Sigmoid colon (tissue), 6 donors: ENCODE measurements at regions not wholly inside any gene's neighbourhood (a gene's known extent, or its start where the extent isn't known, plus 50 kb on each side); places are given as distances from the start of the nearest gene placed in this dataset.

ENCODE experiments used
- DNase-seq: peaks from one replicate; pipeline ENCODE4 v3.0.0-alpha.2; 2019
- H3K27ac ChIP-seq, 4 donors: fragments of 200-600 bp; sonication (generic); one replicate each; pipeline ENCODE4 v1.5.1; 2016 to 2019; ENCODE audit warnings: mild to moderate bottlenecking in 1 of 4
- H3K27me3 ChIP-seq, 3 donors: fragments of 200-600 bp; sonication (generic); one replicate each; pipeline ENCODE4 v1.5.1; 2019; ENCODE audit warnings: mild to moderate bottlenecking in 1 of 3
- H3K36me3 ChIP-seq, 4 donors: fragments of 200-600 bp; sonication (generic); one replicate each; pipeline ENCODE4 v1.5.1; 2016 to 2019
- H3K4me1 ChIP-seq, 4 donors: fragments of 200-600 bp; sonication (generic); one replicate each; pipeline ENCODE4 v1.5.1; 2017 to 2019
- H3K4me3 ChIP-seq, 4 donors: fragments of 200-600 bp; sonication (generic); one replicate each; pipeline ENCODE4 v1.5.1; 2017 to 2019; ENCODE audit warnings: mild to moderate bottlenecking in 2 of 4, moderate library complexity in 1 of 4
- H3K9me3 ChIP-seq, 4 donors: fragments of 200-600 bp in 3 of 4; sonication (generic) in 3 of 4; one replicate each; pipeline versions ENCODE4 v1.5.1 to v1.6.1; 2013 to 2019
- EP300 ChIP-seq, 4 donors: sonication (generic); formaldehyde crosslinking; IDR thresholded peaks; one replicate each; pipeline ENCODE4 v1.6.1; 2017; ENCODE audit warnings: antibody characterized with exemption in 4 of 4
- POLR2A ChIP-seq, 2 donors: fragments of 450-650 bp; IDR thresholded peaks; one replicate each; pipeline ENCODE4 v1.6.1; 2016; ENCODE audit warnings: antibody characterized with exemption in 2 of 2, mild to moderate bottlenecking in 2 of 2, moderate library complexity in 2 of 2
- POLR2AphosphoS5 ChIP-seq, 4 donors: sonication (generic); formaldehyde crosslinking; IDR thresholded peaks; one replicate each; pipeline ENCODE4 v1.6.1; 2017; ENCODE audit warnings: antibody characterized with exemption in 4 of 4
- WGBS, 2 donors: extraction: QIAGEN DNeasy Blood & Tissue Kit; methylation state at CpG; one replicate each; pipeline ENCODE4 v1.1.7; 2013; 5-methylcytosine and 5-hydroxymethylcytosine counted together
- intact Hi-C: fragments of 100-400 bp; cut with DNase I; formaldehyde crosslinking; loops from one replicate; pipeline ENCODE4 v1.15.1; 2023
- TF ChIP-seq, protein P1 (sequence below), 4 experiments: fragments of 450-650 bp in 3 of 4; fragments of 200-600 bp in 1 of 4; IDR thresholded peaks; one replicate each; pipeline ENCODE4 v1.5.1; 2016 to 2019; ENCODE audit warnings: antibody characterized with exemption in 4 of 4, mild to moderate bottlenecking in 3 of 4, moderate library complexity in 2 of 4
- donor health status: healthy with polysubstance abuse.
- donor health status: healthy.

DNA sequence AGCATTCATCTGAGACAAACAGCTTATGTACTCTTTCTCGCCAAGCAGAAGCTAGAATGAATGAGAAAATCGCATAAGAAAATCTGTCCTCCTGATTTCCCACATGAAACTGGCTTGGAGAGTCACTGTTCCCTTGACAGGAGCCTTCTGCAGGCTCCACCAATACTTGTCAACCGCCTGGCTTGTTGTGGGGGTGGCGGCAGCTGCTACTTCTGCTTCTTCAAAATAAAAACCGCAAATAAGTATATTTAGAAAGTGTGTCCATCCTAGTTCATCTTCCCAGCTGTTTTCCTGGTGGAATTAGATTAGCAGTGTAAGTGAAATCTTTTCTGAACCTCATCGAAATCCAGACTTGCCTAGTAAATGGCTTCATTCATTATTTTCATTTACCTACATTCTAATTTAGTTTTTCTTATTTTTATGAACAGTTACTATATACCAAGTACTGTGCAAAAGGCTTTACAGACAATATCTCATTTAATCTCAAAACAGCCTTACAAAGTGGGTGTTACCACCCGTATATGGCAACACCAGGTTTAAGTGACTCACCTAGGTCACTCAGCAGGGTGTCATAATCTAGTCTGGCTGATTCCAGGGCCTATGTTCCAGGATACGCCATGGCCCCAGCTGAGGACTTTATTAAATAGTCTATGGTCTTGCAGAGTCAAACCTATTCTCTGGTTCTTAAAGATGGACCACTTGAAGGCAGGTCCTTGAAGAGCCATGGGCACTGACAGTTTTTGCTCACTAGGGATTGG is 104.6 kb upstream of the IGFBP7 start:
- 78 to 80% methylated on average over 8 of the region's 8 CpGs for WGBS, 2 donors
- intact Hi-C loops = no loop called here
- no peaks in the 10 kb centered on the region for H3K36me3 ChIP-seq
- no peak overlapping the region for H3K27ac ChIP-seq
- DNase-seq = no peak
- TF ChIP-seq POLR2AphosphoS5 (IDR thresholded peaks at IDR 0.05) (no peak), EP300 (IDR thresholded peaks at IDR 0.05) (no peak), POLR2A (IDR thresholded peaks at IDR 0.05) (no peak)
- TF ChIP-seq, protein P1, sequence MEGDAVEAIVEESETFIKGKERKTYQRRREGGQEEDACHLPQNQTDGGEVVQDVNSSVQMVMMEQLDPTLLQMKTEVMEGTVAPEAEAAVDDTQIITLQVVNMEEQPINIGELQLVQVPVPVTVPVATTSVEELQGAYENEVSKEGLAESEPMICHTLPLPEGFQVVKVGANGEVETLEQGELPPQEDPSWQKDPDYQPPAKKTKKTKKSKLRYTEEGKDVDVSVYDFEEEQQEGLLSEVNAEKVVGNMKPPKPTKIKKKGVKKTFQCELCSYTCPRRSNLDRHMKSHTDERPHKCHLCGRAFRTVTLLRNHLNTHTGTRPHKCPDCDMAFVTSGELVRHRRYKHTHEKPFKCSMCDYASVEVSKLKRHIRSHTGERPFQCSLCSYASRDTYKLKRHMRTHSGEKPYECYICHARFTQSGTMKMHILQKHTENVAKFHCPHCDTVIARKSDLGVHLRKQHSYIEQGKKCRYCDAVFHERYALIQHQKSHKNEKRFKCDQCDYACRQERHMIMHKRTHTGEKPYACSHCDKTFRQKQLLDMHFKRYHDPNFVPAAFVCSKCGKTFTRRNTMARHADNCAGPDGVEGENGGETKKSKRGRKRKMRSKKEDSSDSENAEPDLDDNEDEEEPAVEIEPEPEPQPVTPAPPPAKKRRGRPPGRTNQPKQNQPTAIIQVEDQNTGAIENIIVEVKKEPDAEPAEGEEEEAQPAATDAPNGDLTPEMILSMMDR (IDR thresholded peaks at IDR 0.05) = no peak
- no peaks in the 10 kb centered on the region for H3K27me3 ChIP-seq
- H3K4me3 ChIP-seq = no peak overlapping the region
- peaks cover 0 to 7% (median 0%) of the 10 kb centered on the region in 4 donors for H3K9me3 ChIP-seq
- H3K4me1 ChIP-seq = no peaks in the 10 kb centered on the region

DNA sequence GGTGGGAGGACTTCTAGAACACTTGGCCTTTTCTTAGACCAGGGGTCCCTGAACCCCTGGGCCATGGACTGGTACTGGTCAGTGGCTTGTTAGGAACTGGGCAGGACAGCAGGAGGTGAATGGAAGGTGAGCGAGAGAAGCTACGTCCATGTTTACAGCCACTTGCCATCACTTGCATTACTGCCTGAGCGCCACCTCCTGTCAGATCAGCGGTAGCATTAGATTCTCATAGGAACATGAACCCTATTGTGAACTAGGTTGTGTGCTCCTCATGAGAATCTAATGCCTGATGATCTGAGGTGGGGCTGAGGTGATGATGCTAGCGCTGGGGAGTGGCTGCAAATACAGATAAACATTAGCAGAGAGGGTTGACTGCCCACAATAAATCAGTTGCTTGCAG is 100.9 kb upstream of the IGFBP7 start:
- intact Hi-C loops = no loop called here
- H3K27me3 ChIP-seq = no peaks in the 10 kb centered on the region
- H3K27ac ChIP-seq = no peak overlapping the region
- WGBS, 2 donors = 75 to 76% methylated on average over 5 of the region's 5 CpGs
- no peak for TF ChIP-seq EP300 (IDR thresholded peaks at IDR 0.05)
- TF ChIP-seq, protein P1 (IDR thresholded peaks at IDR 0.05) = peak in 1 of 4 experiments; percentile 15
- H3K9me3 ChIP-seq = no peaks in the 10 kb centered on the region
- H3K4me1 ChIP-seq = no peaks in the 10 kb centered on the region
- H3K36me3 ChIP-seq = no peaks in the 10 kb centered on the region
- no peak for DNase-seq
- H3K4me3 ChIP-seq = no peak overlapping the region

DNA sequence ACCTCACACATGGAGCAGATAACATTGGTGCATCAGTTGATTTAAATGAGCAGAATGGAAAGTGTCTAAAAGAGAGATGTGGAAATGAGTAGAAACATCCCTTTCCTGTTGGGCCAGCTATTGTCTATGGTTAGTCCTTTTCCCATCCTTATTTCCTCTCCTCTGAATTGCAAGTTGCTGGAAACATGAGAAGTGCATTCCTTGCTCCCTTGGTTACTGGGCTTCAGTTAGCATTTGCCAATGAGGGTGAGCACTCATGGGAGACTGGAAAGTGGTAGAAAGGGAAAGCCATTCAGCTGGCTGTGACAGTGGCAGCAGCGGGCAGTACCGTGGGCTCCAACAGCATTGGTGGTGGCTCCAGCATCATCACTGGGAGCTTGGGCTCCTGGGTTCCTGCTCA is 96.0 kb upstream of the IGFBP7 start:
- WGBS, 2 donors = 47 to 74% methylated on average over 2 of the region's 2 CpGs
- Histone ChIP-seq H3K27me3 (no peaks in the 10 kb centered on the region), H3K4me1 (no peaks in the 10 kb centered on the region), H3K36me3 (no peaks in the 10 kb centered on the region), H3K4me3 (no peak overlapping the region), H3K9me3 (no peaks in the 10 kb centered on the region), H3K27ac (no peak overlapping the region)
- intact Hi-C loops = no loop called here
- TF ChIP-seq, protein P1 (IDR thresholded peaks at IDR 0.05) = no peak
- TF ChIP-seq POLR2AphosphoS5 (IDR thresholded peaks at IDR 0.05) (no peak), EP300 (IDR thresholded peaks at IDR 0.05) (no peak), POLR2A (IDR thresholded peaks at IDR 0.05) (no peak)
- no peak for DNase-seq

DNA sequence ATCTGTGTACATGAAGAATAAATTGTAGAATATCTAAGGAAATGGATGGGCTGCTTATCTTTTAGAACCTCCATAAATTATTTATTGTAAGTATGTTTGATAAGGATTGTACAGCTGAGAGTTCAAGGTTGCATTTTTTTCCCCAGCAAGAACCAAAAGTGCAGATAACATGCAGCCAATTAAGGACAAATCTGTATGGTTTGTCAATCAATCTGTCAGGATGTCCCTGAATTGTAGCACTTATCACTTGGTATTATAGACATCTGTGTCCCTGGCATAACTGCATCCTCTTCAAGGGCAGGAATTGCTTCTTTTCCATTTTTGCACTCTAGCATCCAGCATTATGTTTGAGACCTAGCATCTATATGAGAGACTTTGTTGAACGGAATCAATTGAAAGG is 95.4 kb upstream of the IGFBP7 start:
- Histone ChIP-seq H3K4me1 (no peaks in the 10 kb centered on the region), H3K9me3 (no peaks in the 10 kb centered on the region), H3K27me3 (no peaks in the 10 kb centered on the region), H3K4me3 (no peak overlapping the region), H3K27ac (no peak overlapping the region), H3K36me3 (no peaks in the 10 kb centered on the region)
- 82 to 88% methylated on average over 1 of the region's 1 CpG for WGBS, 2 donors
- DNase-seq = no peak
- no peak for TF ChIP-seq EP300 (IDR thresholded peaks at IDR 0.05)
- intact Hi-C loops = no loop called here

DNA sequence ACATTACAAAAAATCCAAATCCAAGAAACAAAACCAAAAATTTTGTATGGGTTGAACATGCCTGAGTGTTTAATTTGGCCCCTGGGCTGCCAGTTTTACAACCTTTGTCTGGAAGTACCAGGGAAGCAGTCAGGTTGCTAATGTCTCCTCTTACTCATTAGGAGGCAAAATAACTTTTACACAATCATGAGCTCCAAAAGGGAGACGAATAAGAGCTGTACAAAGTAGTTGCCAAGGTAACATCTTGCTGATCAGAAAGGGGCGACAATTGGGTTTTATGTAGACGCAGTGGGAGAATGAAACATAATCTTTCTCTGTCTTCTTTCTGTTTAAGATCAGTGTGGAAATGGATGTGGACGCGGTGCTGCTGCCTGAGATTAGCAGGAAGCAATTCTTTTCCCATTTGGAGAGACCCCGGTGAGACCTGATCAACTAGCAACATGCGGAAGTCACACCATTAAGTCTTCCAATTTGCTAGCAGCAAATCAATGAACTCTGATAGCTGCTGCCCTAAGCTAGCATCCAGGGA is 90.7 kb upstream of the IGFBP7 start:
- Histone ChIP-seq H3K4me3 (no peak overlapping the region), H3K9me3 (no peaks in the 10 kb centered on the region), H3K27ac (no peak overlapping the region), H3K4me1 (no peaks in the 10 kb centered on the region), H3K27me3 (no peaks in the 10 kb centered on the region), H3K36me3 (no peaks in the 10 kb centered on the region)
- DNase-seq = no peak
- TF ChIP-seq POLR2AphosphoS5 (IDR thresholded peaks at IDR 0.05) (no peak), EP300 (IDR thresholded peaks at IDR 0.05) (no peak), POLR2A (IDR thresholded peaks at IDR 0.05) (no peak)
- TF ChIP-seq, protein P1 (IDR thresholded peaks at IDR 0.05) = no peak
- 58 to 63% methylated on average over 7 of the region's 7 CpGs for WGBS, 2 donors
- intact Hi-C loops = no loop called here
